Epithelial cell of prostate (primary cell): ENCODE measurements at regions not wholly inside any gene's neighbourhood (a gene's known extent, or its start where the extent isn't known, plus 50 kb on each side); places are given as distances from the start of the nearest gene placed in this dataset.

Source experiments
- DNase-seq: peaks from one replicate; pipeline ENCODE4 v3.0.0-alpha.2; 2011; ENCODE audit warnings: low read depth, low spot score
- H3K27ac ChIP-seq: fragments of 450-650 bp; 2 replicates; pipeline ENCODE4 v1.5.1; 2017; ENCODE audit warnings: mild to moderate bottlenecking

GRCh38 chr6:113626475-113626874 lies 230.7 kb upstream of the MARCKS start:
- no peak overlapping the region for H3K27ac ChIP-seq

GRCh38 chr6:113627480-113627879 lies 229.7 kb upstream of the MARCKS start:
- no peak overlapping the region for H3K27ac ChIP-seq
- no peak for DNase-seq

More at GRCh38 chr6:113626475-113626874, 230.7 kb upstream of the MARCKS start:
- DNase-seq = no peak

GRCh38 chr6:113629256-113629655 lies 227.9 kb upstream of the MARCKS start:
- H3K27ac ChIP-seq = no peak overlapping the region
- DNase-seq = no peak

GRCh38 chr6:113629975-113630737 lies 227.0 kb upstream of the MARCKS start:
- H3K27ac ChIP-seq = peak overlapping the region; percentile 98
- DNase-seq = no peak

- H3K27ac ChIP-seq = peak overlapping the region; percentile 98
- no peak for DNase-seq
These were observed 226.2 kb upstream of the MARCKS start for GRCh38 chr6:113630738-113631535.

GRCh38 chr6:113631666-113632065 lies 225.5 kb upstream of the MARCKS start:
- no peak for DNase-seq
- H3K27ac ChIP-seq = peak overlapping the region; percentile 98

- DNase-seq = peak; percentile 100
- peak overlapping the region; percentile 98 for H3K27ac ChIP-seq
These were observed 224.8 kb upstream of the MARCKS start for GRCh38 chr6:113632220-113632864.

GRCh38 chr6:113633638-113634037 lies 223.5 kb upstream of the MARCKS start:
- DNase-seq = no peak
- H3K27ac ChIP-seq = peak overlapping the region; percentile 98

- no peak for DNase-seq
- H3K27ac ChIP-seq = peak overlapping the region; percentile 55
These were observed 222.6 kb upstream of the MARCKS start for GRCh38 chr6:113634352-113635163.

- H3K27ac ChIP-seq = peak overlapping the region; percentile 55
- no peak for DNase-seq
These were observed 221.7 kb upstream of the MARCKS start for GRCh38 chr6:113635222-113635986.

- DNase-seq = no peak
- H3K27ac ChIP-seq = peak overlapping the region; percentile 55
These were observed 220.8 kb upstream of the MARCKS start for GRCh38 chr6:113636357-113636824.

GRCh38 chr6:113640051-113640450 lies 217.1 kb upstream of the MARCKS start:
- no peak overlapping the region for H3K27ac ChIP-seq
- DNase-seq = no peak

- H3K27ac ChIP-seq = no peak overlapping the region
- no peak for DNase-seq
These were observed 215.0 kb upstream of the MARCKS start for GRCh38 chr6:113642001-113642713.

- no peak overlapping the region for H3K27ac ChIP-seq
- no peak for DNase-seq
These were observed 214.3 kb upstream of the MARCKS start for GRCh38 chr6:113642714-113643406.

GRCh38 chr6:113643407-113643770 lies 213.8 kb upstream of the MARCKS start:
- DNase-seq = no peak

GRCh38 chr6:113644861-113645575 lies 212.1 kb upstream of the MARCKS start:
- H3K27ac ChIP-seq = peak overlapping the region; percentile 95
- DNase-seq = peak; percentile 94

More at GRCh38 chr6:113643407-113643770, 213.8 kb upstream of the MARCKS start:
- no peak overlapping the region for H3K27ac ChIP-seq

- peak overlapping the region; percentile 95 for H3K27ac ChIP-seq
- DNase-seq = peak; percentile 99
These were observed 211.6 kb upstream of the MARCKS start for GRCh38 chr6:113645576-113645970.
